Fibroblast of lung (primary cell): ENCODE measurements at regions not wholly inside any gene's neighbourhood (a gene's known extent, or its start where the extent isn't known, plus 50 kb on each side); places are given as distances from the start of the nearest gene placed in this dataset.

Experiments used
- EZH2 ChIP-seq: IDR thresholded peaks from 2 replicates; pipeline ENCODE4 v1.5.1; 2012; ENCODE audit warnings: low read length, control low read depth, mild to moderate bottlenecking; ENCODE audit errors: missing control alignments
- TF ChIP-seq, protein P1 (sequence below), 2 donors: IDR thresholded peaks in 1 of 2; conservative IDR thresholded peaks in 1 of 2; 1 replicate in 1 of 2; 2 replicates in 1 of 2; pipeline ENCODE4 v1.5.1; 2011 to 2012; ENCODE audit warnings: low read length in 2 of 2, control low read depth in 1 of 2, inconsistent platforms in 1 of 2, low read depth in 1 of 2, mild to moderate bottlenecking in 1 of 2

DNA sequence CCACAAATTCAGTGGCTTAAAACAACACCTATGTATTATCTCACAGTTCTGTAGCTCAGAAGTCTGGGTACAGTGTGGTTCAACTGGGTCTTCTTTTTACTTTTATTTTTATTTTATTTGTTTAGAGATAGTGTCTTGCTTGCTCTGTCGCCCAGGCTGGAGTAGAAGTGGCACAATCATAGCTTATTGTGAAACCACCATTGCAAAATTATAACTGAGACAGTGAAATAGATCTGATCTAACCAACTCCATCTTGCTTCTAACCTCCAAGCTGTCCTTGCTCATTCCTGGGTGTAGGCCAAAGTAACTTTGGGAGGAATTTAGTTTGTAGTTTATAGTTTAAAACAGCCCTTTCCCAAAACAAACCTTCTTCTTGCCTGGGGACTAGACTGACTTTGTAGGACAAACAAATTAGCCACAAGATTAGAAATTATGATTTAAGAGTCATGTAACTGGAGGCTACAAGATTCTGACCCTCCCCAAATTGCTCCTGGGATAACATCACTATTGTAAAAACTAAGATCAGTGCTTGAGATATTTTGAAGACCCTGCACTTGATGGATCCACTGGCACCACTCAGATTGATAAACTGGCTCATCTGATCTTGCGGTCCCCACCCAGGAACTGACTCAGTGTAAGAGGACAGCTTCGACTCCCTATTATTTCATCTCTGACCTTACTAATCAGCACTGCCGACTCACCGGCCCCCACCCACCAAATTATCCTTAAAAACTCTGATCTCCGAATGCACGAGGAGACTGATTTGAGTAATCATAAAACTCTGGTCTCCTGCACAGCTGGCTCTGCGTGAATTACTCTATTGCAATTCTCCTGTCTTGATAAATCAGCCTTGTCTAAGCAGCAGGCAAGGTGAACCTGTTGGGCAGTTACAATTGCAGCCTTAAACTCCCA, 193.4 kb upstream of the CDYL start:
- TF ChIP-seq, protein P1, sequence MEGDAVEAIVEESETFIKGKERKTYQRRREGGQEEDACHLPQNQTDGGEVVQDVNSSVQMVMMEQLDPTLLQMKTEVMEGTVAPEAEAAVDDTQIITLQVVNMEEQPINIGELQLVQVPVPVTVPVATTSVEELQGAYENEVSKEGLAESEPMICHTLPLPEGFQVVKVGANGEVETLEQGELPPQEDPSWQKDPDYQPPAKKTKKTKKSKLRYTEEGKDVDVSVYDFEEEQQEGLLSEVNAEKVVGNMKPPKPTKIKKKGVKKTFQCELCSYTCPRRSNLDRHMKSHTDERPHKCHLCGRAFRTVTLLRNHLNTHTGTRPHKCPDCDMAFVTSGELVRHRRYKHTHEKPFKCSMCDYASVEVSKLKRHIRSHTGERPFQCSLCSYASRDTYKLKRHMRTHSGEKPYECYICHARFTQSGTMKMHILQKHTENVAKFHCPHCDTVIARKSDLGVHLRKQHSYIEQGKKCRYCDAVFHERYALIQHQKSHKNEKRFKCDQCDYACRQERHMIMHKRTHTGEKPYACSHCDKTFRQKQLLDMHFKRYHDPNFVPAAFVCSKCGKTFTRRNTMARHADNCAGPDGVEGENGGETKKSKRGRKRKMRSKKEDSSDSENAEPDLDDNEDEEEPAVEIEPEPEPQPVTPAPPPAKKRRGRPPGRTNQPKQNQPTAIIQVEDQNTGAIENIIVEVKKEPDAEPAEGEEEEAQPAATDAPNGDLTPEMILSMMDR (conservative IDR thresholded peaks at IDR 0.05 in 1 of 2, IDR thresholded peaks at IDR 0.05 in 1 of 2; ENCODE audit: low read depth in 1 of 2, low read length in 2 of 2): no peak
- TF ChIP-seq EZH2: no peak
